ENCODE measurements at regions not wholly inside any gene's neighbourhood (a gene's known extent, or its start where the extent isn't known, plus 50 kb on each side); places are given as distances from the start of the nearest gene placed in this dataset.

DNA sequence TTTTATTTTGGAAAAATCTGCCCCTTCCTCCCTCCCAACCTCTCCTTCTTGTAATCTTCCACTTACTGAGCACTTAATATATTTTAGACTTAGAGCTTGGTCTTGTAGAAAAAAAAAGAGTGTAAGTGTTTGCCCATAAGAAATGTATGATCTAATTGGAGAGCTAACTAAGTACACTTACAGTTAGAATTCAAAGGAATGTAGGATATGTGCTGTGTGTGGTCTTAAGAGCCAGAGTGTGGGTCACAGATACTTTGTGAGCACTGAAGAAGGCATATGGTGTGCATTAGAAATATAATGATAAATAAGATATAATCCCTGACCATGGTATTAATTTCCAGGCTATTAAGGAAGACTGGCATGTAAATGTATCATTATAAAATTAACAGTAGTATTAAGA lies 91.8 kb upstream of the ZNF521 start:
- CTCF ChIA-PET: interaction anchor here (0.7 kb wide), 1 partner anchor 26 kb away, joined by 3 read pairs; no protein-coding TSS in a partner anchor
- no peak for DNase-seq (ENCODE audit: low spot score)

DNA sequence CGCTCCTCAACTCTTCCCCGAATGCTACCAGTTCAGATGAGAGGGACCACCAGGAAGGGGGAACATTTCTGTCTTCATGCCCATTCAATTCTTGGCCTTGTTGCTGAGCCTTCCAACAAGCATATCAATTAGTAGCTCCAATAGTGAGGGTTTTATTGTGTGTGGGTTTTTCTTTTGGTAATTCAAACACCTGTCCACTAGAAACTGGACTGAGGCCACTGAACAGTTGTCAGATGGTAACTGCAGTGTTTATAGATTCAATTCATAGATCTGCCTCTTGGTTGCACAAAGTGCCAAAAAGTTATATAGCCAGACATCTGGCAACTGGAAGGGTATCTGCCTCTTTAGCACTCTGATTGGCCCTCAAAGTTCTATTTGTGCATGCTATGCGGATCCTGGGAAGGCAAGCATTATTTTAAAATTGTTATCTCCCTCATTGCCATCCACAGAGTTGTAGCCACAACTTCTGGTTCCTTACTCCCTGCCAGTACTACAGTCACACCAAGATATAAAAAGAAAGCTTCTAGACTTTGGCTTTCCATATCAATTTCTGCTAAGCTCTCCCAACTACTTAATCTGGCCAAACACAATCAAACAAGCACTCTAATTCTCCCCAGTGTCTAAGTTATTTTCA lies 83.3 kb upstream of the ZNF521 start:
- CTCF ChIA-PET: interaction anchor here (0.6 to 0.8 kb wide), 2 partner anchors 65 to 380 kb away, joined by 3 read pairs; no protein-coding TSS in a partner anchor
- TF ChIP-seq, protein P1, sequence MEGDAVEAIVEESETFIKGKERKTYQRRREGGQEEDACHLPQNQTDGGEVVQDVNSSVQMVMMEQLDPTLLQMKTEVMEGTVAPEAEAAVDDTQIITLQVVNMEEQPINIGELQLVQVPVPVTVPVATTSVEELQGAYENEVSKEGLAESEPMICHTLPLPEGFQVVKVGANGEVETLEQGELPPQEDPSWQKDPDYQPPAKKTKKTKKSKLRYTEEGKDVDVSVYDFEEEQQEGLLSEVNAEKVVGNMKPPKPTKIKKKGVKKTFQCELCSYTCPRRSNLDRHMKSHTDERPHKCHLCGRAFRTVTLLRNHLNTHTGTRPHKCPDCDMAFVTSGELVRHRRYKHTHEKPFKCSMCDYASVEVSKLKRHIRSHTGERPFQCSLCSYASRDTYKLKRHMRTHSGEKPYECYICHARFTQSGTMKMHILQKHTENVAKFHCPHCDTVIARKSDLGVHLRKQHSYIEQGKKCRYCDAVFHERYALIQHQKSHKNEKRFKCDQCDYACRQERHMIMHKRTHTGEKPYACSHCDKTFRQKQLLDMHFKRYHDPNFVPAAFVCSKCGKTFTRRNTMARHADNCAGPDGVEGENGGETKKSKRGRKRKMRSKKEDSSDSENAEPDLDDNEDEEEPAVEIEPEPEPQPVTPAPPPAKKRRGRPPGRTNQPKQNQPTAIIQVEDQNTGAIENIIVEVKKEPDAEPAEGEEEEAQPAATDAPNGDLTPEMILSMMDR (conservative IDR thresholded peaks at IDR 0.05; ENCODE audit: low read depth): no peak
- POLR2A ChIA-PET (ENCODE audit: low non-redundant PET): no interaction called here
- DNase-seq (ENCODE audit: low spot score): no peak
- H3K27ac ChIP-seq: no peak overlapping the region

More for the DNA sequence above, 91.8 kb upstream of the ZNF521 start:
- POLR2A ChIA-PET (ENCODE audit: low non-redundant PET): no interaction called here
- H3K27ac ChIP-seq: no peak overlapping the region
- TF ChIP-seq, protein P1 (conservative IDR thresholded peaks at IDR 0.05; ENCODE audit: low read depth): no peak

DNA sequence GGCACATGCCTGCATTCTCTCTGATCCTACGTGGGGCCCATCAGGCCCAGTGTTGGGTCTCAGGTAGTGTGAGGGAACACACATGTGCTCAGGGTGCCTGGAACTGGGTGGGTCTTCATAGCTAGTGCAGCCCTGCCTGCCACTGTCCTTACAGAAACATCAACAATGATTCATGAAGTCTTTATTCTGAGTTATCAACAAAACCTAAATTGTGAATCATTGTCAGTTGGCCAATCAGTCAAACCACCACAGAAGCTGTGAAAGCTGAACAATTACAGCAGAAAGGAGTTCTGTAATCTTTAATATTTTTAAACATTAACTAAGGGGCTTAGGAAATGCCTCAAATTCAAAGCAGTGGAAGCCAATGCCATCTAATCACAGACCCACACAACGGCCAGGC lies 82.8 kb upstream of the ZNF521 start:
- no peak overlapping the region for H3K27ac ChIP-seq
- DNase-seq (ENCODE audit: low spot score): no peak
- TF ChIP-seq, protein P1 (conservative IDR thresholded peaks at IDR 0.05; ENCODE audit: low read depth): no peak
- POLR2A ChIA-PET (ENCODE audit: low non-redundant PET): no interaction called here
- CTCF ChIA-PET: no interaction called here

DNA sequence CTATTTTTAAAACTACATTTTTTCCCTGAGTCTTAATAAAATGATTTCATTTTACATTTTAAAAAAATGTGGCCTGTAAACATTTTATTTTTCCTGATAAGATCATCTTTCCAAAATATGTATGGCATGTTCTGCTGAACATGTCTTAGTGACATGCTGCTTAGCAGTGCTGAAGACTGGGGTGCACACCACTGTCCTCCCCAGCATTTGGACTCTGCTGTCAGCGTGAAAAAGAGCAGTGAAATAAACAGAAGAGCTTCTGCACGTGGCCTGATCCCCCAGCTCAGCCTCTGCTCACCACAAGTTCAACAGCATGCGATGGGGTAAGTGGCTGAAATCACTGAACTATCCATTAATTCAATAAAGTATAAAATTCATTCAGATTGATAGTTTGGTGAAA lies 81.6 kb upstream of the ZNF521 start:
- CTCF ChIA-PET: no interaction called here
- POLR2A ChIA-PET (ENCODE audit: low non-redundant PET): no interaction called here
- TF ChIP-seq, protein P1 (conservative IDR thresholded peaks at IDR 0.05; ENCODE audit: low read depth): no peak
- H3K27ac ChIP-seq: no peak overlapping the region
- no peak for DNase-seq (ENCODE audit: low spot score)

DNA sequence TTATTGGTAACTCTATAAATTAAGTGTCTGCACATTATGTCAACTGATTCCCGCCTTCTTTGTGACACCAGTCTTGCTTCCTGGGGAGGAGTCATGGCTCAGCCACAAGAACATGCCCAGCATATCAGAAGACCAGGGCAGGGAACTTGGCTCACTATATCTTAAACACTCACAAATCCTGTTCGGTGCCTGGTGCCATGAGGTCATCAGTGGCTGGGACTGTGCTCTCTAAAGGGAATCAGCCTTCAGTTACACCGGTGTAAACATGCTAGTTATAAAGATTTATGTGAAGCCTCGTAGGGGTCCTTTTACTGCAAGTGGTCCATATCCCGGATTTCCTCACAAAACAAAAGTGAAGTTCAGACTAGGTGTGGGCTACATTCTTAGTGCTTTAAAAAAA lies 73.1 kb upstream of the ZNF521 start:
- no peak overlapping the region for H3K27ac ChIP-seq
- ChIA-PET POLR2A (ENCODE audit: low non-redundant PET) (no interaction called here), CTCF (no interaction called here)
- TF ChIP-seq, protein P1 (conservative IDR thresholded peaks at IDR 0.05; ENCODE audit: low read depth): no peak
- DNase-seq (ENCODE audit: low spot score): no peak

DNA sequence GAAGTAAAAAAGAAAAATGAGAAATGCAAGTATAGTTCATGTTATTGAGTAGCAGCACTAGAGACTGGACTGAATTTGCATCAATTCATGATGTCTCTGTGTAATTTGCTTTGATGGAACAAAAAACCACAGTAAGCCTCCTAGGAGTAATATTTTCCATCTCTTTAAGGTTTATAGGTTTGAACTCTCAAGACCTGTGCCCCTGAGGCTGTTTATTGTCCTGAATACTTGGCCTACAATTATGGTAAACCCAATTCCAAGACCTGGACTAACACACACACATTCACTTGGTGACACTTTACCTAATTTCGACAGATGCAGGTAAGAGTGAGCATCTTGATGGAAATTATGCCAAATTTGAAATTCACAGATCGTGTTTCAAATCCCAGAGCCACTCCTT lies 71.8 kb upstream of the ZNF521 start:
- no peak overlapping the region for H3K27ac ChIP-seq
- no peak for DNase-seq (ENCODE audit: low spot score)
- TF ChIP-seq, protein P1 (conservative IDR thresholded peaks at IDR 0.05; ENCODE audit: low read depth): no peak
- ChIA-PET CTCF (no interaction called here), POLR2A (ENCODE audit: low non-redundant PET) (no interaction called here)

Measured in RWPE1 (cell line).